ENCODE measurements at regions not wholly inside any gene's neighbourhood (a gene's known extent, or its start where the extent isn't known, plus 50 kb on each side); places are given as distances from the start of the nearest gene placed in this dataset.

DNA sequence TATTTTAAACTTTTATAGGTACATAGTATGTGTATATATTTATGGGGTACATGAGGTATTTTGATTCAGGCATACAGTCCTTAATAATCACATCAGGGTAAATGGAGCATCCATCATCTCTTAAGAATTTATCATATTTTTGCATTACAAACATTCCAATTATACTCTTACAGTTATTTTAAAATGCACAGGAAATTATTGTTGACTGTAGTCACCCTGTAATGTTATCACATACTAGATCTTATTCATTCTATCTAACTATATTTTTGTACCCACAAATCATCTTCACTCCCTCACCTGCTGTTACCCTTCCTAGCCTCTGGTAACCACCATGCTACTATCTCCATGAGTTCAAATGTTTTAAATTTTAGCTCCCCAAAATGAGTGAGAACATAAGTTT, 56.3 kb upstream of the FAM3C start:
- TF ChIP-seq CTCF (conservative IDR thresholded peaks at IDR 0.05; ENCODE audit: low read length) (no peak), EZH2phosphoT487 (IDR thresholded peaks at IDR 0.05; ENCODE audit: borderline replicate concordance) (no peak)

Measured in Loucy (cell line).